ENCODE measurements at regions not wholly inside any gene's neighbourhood (a gene's known extent, or its start where the extent isn't known, plus 50 kb on each side); places are given as distances from the start of the nearest gene placed in this dataset.
"Not testable (repeated sequence)": the region's sequence is repeated elsewhere in the genome, so short reads cannot be mapped to it uniquely, and the experiment has no call there.

- intact Hi-C loops (cut with micrococcal nuclease): no loop called here
Measured at GRCh38 chr1:187947359-187947758, 1118.6 kb downstream of the PLA2G4A start.

GRCh38 chr1:187948170-187948794, 1119.5 kb downstream of the PLA2G4A start:
- intact Hi-C loops (cut with micrococcal nuclease): no loop called here

- intact Hi-C loops (cut with micrococcal nuclease): no loop called here
Measured at GRCh38 chr1:187949567-187949966, 1120.8 kb downstream of the PLA2G4A start.

- intact Hi-C loops (cut with micrococcal nuclease): no loop called here
Measured at GRCh38 chr1:187951817-187952216, 1123.1 kb downstream of the PLA2G4A start.

GRCh38 chr1:187952446-187952845, 1123.7 kb downstream of the PLA2G4A start:
- intact Hi-C loops (cut with micrococcal nuclease): no loop called here

GRCh38 chr1:187956975-187957374, 1128.2 kb downstream of the PLA2G4A start:
- intact Hi-C loops (cut with micrococcal nuclease): no loop called here

GRCh38 chr1:187958207-187958606, 1129.5 kb downstream of the PLA2G4A start:
- intact Hi-C loops (cut with micrococcal nuclease): no loop called here

- intact Hi-C loops (cut with micrococcal nuclease): no loop called here
Measured at GRCh38 chr1:187959062-187959461, 1130.3 kb downstream of the PLA2G4A start.

GRCh38 chr1:187960125-187960638, 1131.4 kb downstream of the PLA2G4A start:
- intact Hi-C loops (cut with micrococcal nuclease): no loop called here

GRCh38 chr1:187961895-187962294, 1133.1 kb downstream of the PLA2G4A start:
- intact Hi-C loops (cut with micrococcal nuclease): no loop called here

GRCh38 chr1:187971851-187972250, 1143.1 kb downstream of the PLA2G4A start:
- intact Hi-C loops (cut with micrococcal nuclease): no loop called here

- intact Hi-C loops (cut with micrococcal nuclease): no loop called here
Measured at GRCh38 chr1:187977298-187977697, 1148.5 kb downstream of the PLA2G4A start.

- intact Hi-C loops (cut with micrococcal nuclease): no loop called here
Measured at GRCh38 chr1:187985145-187985896, 1156.6 kb downstream of the PLA2G4A start.

GRCh38 chr1:187985897-187986654, 1157.3 kb downstream of the PLA2G4A start:
- intact Hi-C loops (cut with micrococcal nuclease): no loop called here

GRCh38 chr1:187987236-187987776, 1158.6 kb downstream of the PLA2G4A start:
- intact Hi-C loops (cut with micrococcal nuclease): no loop called here

- intact Hi-C loops (cut with micrococcal nuclease): no loop called here
Measured at GRCh38 chr1:187991944-187992343, 1163.2 kb downstream of the PLA2G4A start.

- intact Hi-C loops (cut with micrococcal nuclease): no loop called here
Measured at GRCh38 chr1:187996780-187997179, 1168.0 kb downstream of the PLA2G4A start.

GRCh38 chr1:187999973-188000372, 1171.2 kb downstream of the PLA2G4A start:
- intact Hi-C loops (cut with micrococcal nuclease): no loop called here

- intact Hi-C loops (cut with micrococcal nuclease): not testable (repeated sequence)
Measured at GRCh38 chr1:188003687-188004086, 1174.9 kb downstream of the PLA2G4A start.

GRCh38 chr1:188004849-188005248, 1176.1 kb downstream of the PLA2G4A start:
- intact Hi-C loops (cut with micrococcal nuclease): no loop called here

- intact Hi-C loops (cut with micrococcal nuclease): no loop called here
Measured at GRCh38 chr1:188006354-188006753, 1177.6 kb downstream of the PLA2G4A start.
